Keratinocyte (primary cell): ENCODE measurements at regions not wholly inside any gene's neighbourhood (a gene's known extent, or its start where the extent isn't known, plus 50 kb on each side); places are given as distances from the start of the nearest gene placed in this dataset.

Source experiments
- DNase-seq: peaks from one replicate; pipeline ENCODE4 v3.0.0-alpha.2; 2011; ENCODE audit warnings: low read depth, missing footprints, low spot score
- FAIRE-seq: peaks from 2 replicates; lab custom pipeline; 2011; peaks lifted over from hg19 to GRCh38; lab: Jason Lieb, UNC
- H2AFZ ChIP-seq: 2 replicates; pipeline ENCODE4 v1.6.0; 2012; ENCODE audit warnings: low read length, control low read depth, inconsistent platforms; ENCODE audit not compliant: control insufficient read depth
- H3K27ac ChIP-seq: 2 replicates; pipeline ENCODE4 v1.5.1; 2011; ENCODE audit warnings: low read length; ENCODE audit not compliant: control insufficient read depth, insufficient read depth
- H3K27me3 ChIP-seq: 3 replicates; pipeline ENCODE4 v1.6.0; 2011; ENCODE audit warnings: low read length; ENCODE audit not compliant: control insufficient read depth, insufficient read depth; ENCODE audit errors: extremely low read depth
- H3K36me3 ChIP-seq, 2 experiments: 2 replicates in 1 of 2; 3 replicates in 1 of 2; pipeline ENCODE4 v1.5.1; 2011; ENCODE audit warnings: low read length in 2 of 2, mild to moderate bottlenecking in 1 of 2; ENCODE audit not compliant: control insufficient read depth in 2 of 2, insufficient read depth in 2 of 2; ENCODE audit errors: extremely low read depth in 1 of 2
- H3K4me1 ChIP-seq: 3 replicates; pipeline ENCODE4 v1.5.1; 2011; ENCODE audit warnings: low read length; ENCODE audit not compliant: control insufficient read depth, insufficient read depth; ENCODE audit errors: extremely low read depth
- H3K4me2 ChIP-seq: 3 replicates; pipeline ENCODE4 v1.6.0; 2011; ENCODE audit warnings: low read depth, low read length; ENCODE audit not compliant: control insufficient read depth, insufficient read depth; ENCODE audit errors: extremely low read depth
- H3K4me3 ChIP-seq, 3 experiments: fragments of 200-600 bp in 1 of 3; sonication (generic) in 1 of 3; 2 replicates in 2 of 3; 3 replicates in 1 of 3; pipeline ENCODE4 v1.5.1; 2011 to 2016; ENCODE audit warnings: low read length in 3 of 3, mild to moderate bottlenecking in 3 of 3, control low read depth in 2 of 3, inconsistent platforms in 1 of 3, low read depth in 1 of 3, mixed read lengths in 1 of 3, mixed run types in 1 of 3, moderate library complexity in 1 of 3; ENCODE audit not compliant: control insufficient read depth in 2 of 3, insufficient read depth in 2 of 3; ENCODE audit errors: extremely low read depth in 1 of 3
- H3K79me2 ChIP-seq: 2 replicates; pipeline ENCODE4 v1.6.0; 2012; ENCODE audit warnings: low read length; ENCODE audit not compliant: control insufficient read depth, insufficient read depth
- H3K9ac ChIP-seq: 3 replicates; pipeline ENCODE4 v1.6.0; 2011; ENCODE audit warnings: low read length; ENCODE audit not compliant: control insufficient read depth, insufficient read depth; ENCODE audit errors: extremely low read depth
- H3K9me1 ChIP-seq: 3 replicates; pipeline ENCODE4 v1.6.0; 2011; ENCODE audit warnings: low read length; ENCODE audit not compliant: control insufficient read depth, insufficient read depth; ENCODE audit errors: extremely low read depth
- H3K9me3 ChIP-seq: 2 replicates; pipeline ENCODE4 v1.5.1; 2012; ENCODE audit warnings: low read depth, low read length; ENCODE audit not compliant: control insufficient read depth
- H4K20me1 ChIP-seq: 3 replicates; pipeline ENCODE4 v1.6.0; 2011; ENCODE audit warnings: low read length; ENCODE audit not compliant: control insufficient read depth, insufficient read depth; ENCODE audit errors: extremely low read depth
- CTCF ChIP-seq, 3 experiments: IDR thresholded peaks in 1 of 3; conservative IDR thresholded peaks in 1 of 3; optimal IDR thresholded peaks in 1 of 3; 2 replicates in 2 of 3; 3 replicates in 1 of 3; pipeline versions ENCODE3 to v1.5.1; 2011; ENCODE audit warnings: low read length in 3 of 3, mild to moderate bottlenecking in 3 of 3, moderate library complexity in 2 of 3, control low read depth in 1 of 3, inconsistent platforms in 1 of 3; ENCODE audit not compliant: insufficient read depth in 2 of 3; ENCODE audit errors: extremely low read depth in 1 of 3
- EZH2 ChIP-seq: IDR thresholded peaks from one replicate; pipeline ENCODE4 v1.6.1; 2012; ENCODE audit warnings: inconsistent platforms, mild to moderate bottlenecking, low read length, moderate library complexity
- dilution Hi-C: fragments of 300-500 bp; cut with MboI; formaldehyde crosslinking; loops from one replicate; pipeline ENCODE4 v1.7.0; 2020; ENCODE audit warnings: low sequenced_read_pairs; ENCODE audit not compliant: extremely low pct_ligation_motif_present

GRCh38 chr5:125961150-125961549, 462.1 kb upstream of the GRAMD2B start:
- H2AFZ ChIP-seq: no peak overlapping the region
- FAIRE-seq: no peak

GRCh38 chr5:125965577-125965976, 457.6 kb upstream of the GRAMD2B start:
- Histone ChIP-seq H2AFZ (no peak overlapping the region), H3K79me2 (no peaks in the 10 kb centered on the region), H3K9ac (no peak overlapping the region), H3K36me3 (no peaks in the 10 kb centered on the region), H3K4me2 (no peak overlapping the region), H4K20me1 (no peaks in the 10 kb centered on the region), H3K27me3 (no peaks in the 10 kb centered on the region), H3K9me3 (no peaks in the 10 kb centered on the region), H3K9me1 (no peaks in the 10 kb centered on the region), H3K27ac (no peak overlapping the region), H3K4me1 (no peaks in the 10 kb centered on the region), H3K4me3 (no peak overlapping the region)
- TF ChIP-seq CTCF (optimal IDR thresholded peaks at IDR 0.05 in 1 of 3, IDR thresholded peaks at IDR 0.05 in 1 of 3, conservative IDR thresholded peaks at IDR 0.05 in 1 of 3; ENCODE audit: extremely low read depth in 1 of 3, insufficient read depth in 2 of 3, low read length in 3 of 3): no peak
- no peak for TF ChIP-seq EZH2
- DNase-seq (no peak), FAIRE-seq (no peak)
- dilution Hi-C loops: no loop called here

More at GRCh38 chr5:125961150-125961549, 462.1 kb upstream of the GRAMD2B start:
- Histone ChIP-seq H4K20me1 (no peaks in the 10 kb centered on the region), H3K36me3 (no peaks in the 10 kb centered on the region), H3K4me2 (no peak overlapping the region), H3K9me1 (no peaks in the 10 kb centered on the region), H3K27ac (no peak overlapping the region), H3K9ac (no peak overlapping the region), H3K27me3 (no peaks in the 10 kb centered on the region), H3K9me3 (no peaks in the 10 kb centered on the region), H3K79me2 (no peaks in the 10 kb centered on the region), H3K4me1 (no peaks in the 10 kb centered on the region), H3K4me3 (no peak overlapping the region)
- dilution Hi-C loops: no loop called here
- TF ChIP-seq CTCF (optimal IDR thresholded peaks at IDR 0.05 in 1 of 3, IDR thresholded peaks at IDR 0.05 in 1 of 3, conservative IDR thresholded peaks at IDR 0.05 in 1 of 3; ENCODE audit: extremely low read depth in 1 of 3, insufficient read depth in 2 of 3, low read length in 3 of 3): no peak
- TF ChIP-seq EZH2: no peak
- no peak for DNase-seq
